Caco-2 (cell line): ENCODE measurements at regions not wholly inside any gene's neighbourhood (a gene's known extent, or its start where the extent isn't known, plus 50 kb on each side); places are given as distances from the start of the nearest gene placed in this dataset.

Experiments
- BruUV-seq: library from RNA; stranded (reverse); fragments of 400-500 nt; replicated peaks from 2 replicates; lab custom pipeline; 2021; lab: Mats Ljungman, UMichigan
- CTCF ChIA-PET: fragments of 300-600 bp; sonication (Branson Sonifier 250); formaldehyde crosslinking; loops from one replicate; lab custom pipeline; 2022; ENCODE audit warnings: antibody characterized with exemption; lab: Charles Lee
- POLR2A ChIA-PET: fragments of 300-600 bp; sonication (Branson Sonifier 250); formaldehyde crosslinking; loops from one replicate; lab custom pipeline; 2022; ENCODE audit warnings: antibody characterized with exemption; lab: Charles Lee
- DNase-seq, 2 experiments: peaks; one replicate each; pipeline versions ENCODE4 v3.0.0 to v3.0.0-alpha.2; 2020 to 2022
- H3K27me3 ChIP-seq: replicated peaks from 2 replicates; pipeline ENCODE4 v1.6.0; 2011; ENCODE audit warnings: low read length; ENCODE audit not compliant: control insufficient read depth, insufficient read depth
- H3K36me3 ChIP-seq: 2 replicates; pipeline ENCODE4 v1.5.1; 2011; ENCODE audit warnings: low read length; ENCODE audit not compliant: control insufficient read depth, insufficient read depth
- H3K4me1 ChIP-seq: fragments of 250-450 bp; sonication (Bioruptor Pico); 2 replicates; pipeline ENCODE4 v1.5.1; 2020; ENCODE audit warnings: mild to moderate bottlenecking
- H3K4me3 ChIP-seq: 2 replicates; pipeline ENCODE4 v1.5.1; 2011; ENCODE audit warnings: low read depth, mild to moderate bottlenecking, control low read depth, low read length
- H3K9me3 ChIP-seq: fragments of 250-450 bp; sonication (Bioruptor Pico); 2 replicates; pipeline ENCODE4 v1.5.1; 2020; ENCODE audit warnings: mild to moderate bottlenecking, moderate library complexity
- H3K27ac Mint-ChIP-seq: one replicate; pipeline ENCODE4 v1.8.0; 2022; ENCODE audit warnings: mixed read lengths; ENCODE audit not compliant: unreplicated experiment
- H3K27me3 Mint-ChIP-seq: one replicate; pipeline ENCODE4 v1.8.0; 2022; ENCODE audit warnings: mixed read lengths; ENCODE audit not compliant: insufficient read depth, unreplicated experiment
- H3K36me3 Mint-ChIP-seq: one replicate; pipeline ENCODE4 v1.8.0; 2022; ENCODE audit warnings: mild to moderate bottlenecking, mixed read lengths; ENCODE audit not compliant: insufficient read depth, unreplicated experiment
- H3K4me1 Mint-ChIP-seq: one replicate; pipeline ENCODE4 v1.8.0; 2022; ENCODE audit warnings: low read depth, mixed read lengths; ENCODE audit not compliant: unreplicated experiment
- H3K4me3 Mint-ChIP-seq: one replicate; pipeline ENCODE4 v1.8.0; 2022; ENCODE audit warnings: mild to moderate bottlenecking, moderate library complexity, mixed read lengths; ENCODE audit not compliant: unreplicated experiment
- H3K9me3 Mint-ChIP-seq: one replicate; pipeline ENCODE4 v1.8.0; 2022; ENCODE audit warnings: mixed read lengths; ENCODE audit not compliant: unreplicated experiment
- intact Hi-C: fragments of 100-400 bp; cut with micrococcal nuclease; formaldehyde crosslinking; loops from one replicate; pipeline ENCODE4 v1.10.0; 2022; ENCODE audit not compliant: unreplicated experiment
- TF ChIP-seq, protein P1 (sequence below), 2 experiments: fragments of 200-600 bp in 1 of 2; IDR thresholded peaks; 1 replicate in 1 of 2; 2 replicates in 1 of 2; pipeline versions ENCODE4 v1.5.1 to v1.8.0; 2011 to 2022; ENCODE audit warnings: antibody characterized with exemption in 1 of 2, control low read depth in 1 of 2, inconsistent platforms in 1 of 2, low read depth in 1 of 2, low read length in 1 of 2, mild to moderate bottlenecking in 1 of 2, moderate library complexity in 1 of 2; ENCODE audit not compliant: insufficient read depth in 1 of 2, severe bottlenecking in 1 of 2, unreplicated experiment in 1 of 2

- peaks cover 61% of the 10 kb centered on the region for H3K4me1 Mint-ChIP-seq
- intact Hi-C loops, result no loop called here
- CTCF ChIA-PET, result interaction anchor here (0.8 kb wide), 1 partner anchor 91 kb away, joined by 5 read pairs; no protein-coding TSS in a partner anchor
- BruUV-seq, result no TSS peak
- peaks cover 78% of the 10 kb centered on the region for H3K36me3 Mint-ChIP-seq
- Histone ChIP-seq H3K4me3 (no peak overlapping the region), H3K4me1 (peaks cover 43% of the 10 kb centered on the region), H3K27me3 (no peaks in the 10 kb centered on the region), H3K36me3 (no peaks in the 10 kb centered on the region; the same call in 1 of the 2 replicates), H3K9me3 (no peaks in the 10 kb centered on the region)
- H3K27me3 Mint-ChIP-seq, result no peaks in the 10 kb centered on the region
- POLR2A ChIA-PET, result no interaction called here
- no peak overlapping the region for H3K4me3 Mint-ChIP-seq
- H3K27ac Mint-ChIP-seq, result peak overlapping the region; percentile 35
- no peaks in the 10 kb centered on the region for H3K9me3 Mint-ChIP-seq
- no peak for DNase-seq
- TF ChIP-seq, protein P1, sequence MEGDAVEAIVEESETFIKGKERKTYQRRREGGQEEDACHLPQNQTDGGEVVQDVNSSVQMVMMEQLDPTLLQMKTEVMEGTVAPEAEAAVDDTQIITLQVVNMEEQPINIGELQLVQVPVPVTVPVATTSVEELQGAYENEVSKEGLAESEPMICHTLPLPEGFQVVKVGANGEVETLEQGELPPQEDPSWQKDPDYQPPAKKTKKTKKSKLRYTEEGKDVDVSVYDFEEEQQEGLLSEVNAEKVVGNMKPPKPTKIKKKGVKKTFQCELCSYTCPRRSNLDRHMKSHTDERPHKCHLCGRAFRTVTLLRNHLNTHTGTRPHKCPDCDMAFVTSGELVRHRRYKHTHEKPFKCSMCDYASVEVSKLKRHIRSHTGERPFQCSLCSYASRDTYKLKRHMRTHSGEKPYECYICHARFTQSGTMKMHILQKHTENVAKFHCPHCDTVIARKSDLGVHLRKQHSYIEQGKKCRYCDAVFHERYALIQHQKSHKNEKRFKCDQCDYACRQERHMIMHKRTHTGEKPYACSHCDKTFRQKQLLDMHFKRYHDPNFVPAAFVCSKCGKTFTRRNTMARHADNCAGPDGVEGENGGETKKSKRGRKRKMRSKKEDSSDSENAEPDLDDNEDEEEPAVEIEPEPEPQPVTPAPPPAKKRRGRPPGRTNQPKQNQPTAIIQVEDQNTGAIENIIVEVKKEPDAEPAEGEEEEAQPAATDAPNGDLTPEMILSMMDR (IDR thresholded peaks at IDR 0.05; ENCODE audit: insufficient read depth in 1 of 2, low read depth in 1 of 2, low read length in 1 of 2, severe bottlenecking in 1 of 2, unreplicated experiment in 1 of 2), result no peak
These were observed 186.4 kb downstream of the SEC14L1 start for GRCh38 chr17:77327181-77327565.

DNA sequence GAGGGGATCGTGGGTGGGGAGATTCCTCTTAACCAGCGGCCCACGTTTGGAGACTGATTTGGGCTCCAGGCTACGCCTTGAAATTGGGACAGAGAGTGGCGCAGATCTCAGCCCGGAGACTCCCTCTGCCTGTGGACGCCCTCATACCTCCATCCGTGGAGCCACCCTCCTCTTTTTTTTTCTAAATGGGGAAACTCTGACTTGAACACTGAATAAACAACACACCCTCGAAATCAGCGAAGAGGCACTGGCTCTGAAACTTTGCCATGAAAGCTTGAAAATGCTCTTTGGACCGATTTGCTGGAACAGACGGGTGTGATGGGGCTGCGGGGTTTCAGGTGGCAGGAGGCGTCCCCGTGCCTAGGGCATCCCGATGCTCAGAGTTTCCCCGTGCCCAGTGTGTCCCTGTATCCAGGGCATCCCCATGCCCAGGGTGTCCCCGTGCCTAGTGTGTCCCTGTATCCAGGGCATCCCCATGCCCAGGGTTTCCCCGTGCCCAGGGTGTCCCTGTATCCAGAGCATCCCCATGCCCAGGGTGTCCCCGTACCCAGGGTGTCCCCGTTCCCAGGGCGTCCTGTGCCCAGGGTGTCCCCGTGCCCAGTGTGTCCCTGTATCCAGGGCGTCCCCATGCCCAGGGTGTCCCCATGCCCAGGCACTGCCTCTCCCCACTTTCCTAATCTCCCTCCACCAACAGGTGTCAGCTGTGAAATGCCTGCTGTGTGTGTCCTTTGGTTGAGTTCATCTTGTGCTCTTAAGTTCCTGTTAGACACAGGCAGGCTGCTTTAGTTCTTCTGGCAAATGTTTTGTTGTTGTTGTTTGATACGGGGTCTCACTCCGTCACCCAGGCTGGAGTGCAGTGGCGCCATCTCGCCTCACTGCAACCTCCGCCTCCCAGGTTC, 187.0 kb downstream of the SEC14L1 start:
- no TSS peak for BruUV-seq
- Mint-ChIP-seq H3K36me3 (peaks cover 76% of the 10 kb centered on the region), H3K9me3 (no peaks in the 10 kb centered on the region), H3K27ac (peak overlapping the region; percentile 56), H3K27me3 (no peaks in the 10 kb centered on the region), H3K4me1 (peaks cover 61% of the 10 kb centered on the region), H3K4me3 (no peak overlapping the region)
- no peak for DNase-seq
- H3K36me3 ChIP-seq, result no peaks in the 10 kb centered on the region; the same call in 1 of the 2 replicates
- intact Hi-C loops, result no loop called here
- TF ChIP-seq, protein P1 (IDR thresholded peaks at IDR 0.05; ENCODE audit: insufficient read depth in 1 of 2, low read depth in 1 of 2, low read length in 1 of 2, severe bottlenecking in 1 of 2, unreplicated experiment in 1 of 2), result no peak
- H3K9me3 ChIP-seq, result no peaks in the 10 kb centered on the region
- H3K4me1 ChIP-seq, result peaks cover 42% of the 10 kb centered on the region
- H3K27me3 ChIP-seq, result no peaks in the 10 kb centered on the region
- ChIA-PET CTCF (interaction anchor here (0.8 kb wide), 1 partner anchor 92 kb away, joined by 5 read pairs; no protein-coding TSS in a partner anchor), POLR2A (no interaction called here)
- no peak overlapping the region for H3K4me3 ChIP-seq

- H3K9me3 ChIP-seq, result no peaks in the 10 kb centered on the region
- H3K4me3 ChIP-seq, result no peak overlapping the region
- POLR2A ChIA-PET, result no interaction called here
- peaks cover 31% of the 10 kb centered on the region for H3K4me1 ChIP-seq
- Mint-ChIP-seq H3K27ac (peak overlapping the region; percentile 56), H3K36me3 (peaks cover 65% of the 10 kb centered on the region), H3K27me3 (no peaks in the 10 kb centered on the region), H3K9me3 (no peaks in the 10 kb centered on the region), H3K4me1 (peaks cover 55% of the 10 kb centered on the region), H3K4me3 (no peak overlapping the region)
- no peak for DNase-seq
- BruUV-seq, result no TSS peak
- no peaks in the 10 kb centered on the region; the same call in 1 of the 2 replicates for H3K36me3 ChIP-seq
- no peaks in the 10 kb centered on the region for H3K27me3 ChIP-seq
- CTCF ChIA-PET, result interaction anchor here (0.7 to 3.4 kb wide), 2 partner anchors 101 to 110 kb away, joined by 3 to 20 read pairs; no protein-coding TSS in a partner anchor
- intact Hi-C loops, result no loop called here
- TF ChIP-seq, protein P1 (IDR thresholded peaks at IDR 0.05; ENCODE audit: insufficient read depth in 1 of 2, low read depth in 1 of 2, low read length in 1 of 2, severe bottlenecking in 1 of 2, unreplicated experiment in 1 of 2), result no peak
These were observed 188.3 kb downstream of the SEC14L1 start for GRCh38 chr17:77328823-77329740.
